ENCODE measurements at regions not wholly inside any gene's neighbourhood (a gene's known extent, or its start where the extent isn't known, plus 50 kb on each side); places are given as distances from the start of the nearest gene placed in this dataset.
"Not testable (repeated sequence)": the region's sequence is repeated elsewhere in the genome, so short reads cannot be mapped to it uniquely, and the experiment has no call there.

- DNase-seq (ENCODE audit: low read depth), result no peak
These were observed 70.6 kb upstream of the ANKH start for GRCh38 chr5:14942212-14942611.

DNA sequence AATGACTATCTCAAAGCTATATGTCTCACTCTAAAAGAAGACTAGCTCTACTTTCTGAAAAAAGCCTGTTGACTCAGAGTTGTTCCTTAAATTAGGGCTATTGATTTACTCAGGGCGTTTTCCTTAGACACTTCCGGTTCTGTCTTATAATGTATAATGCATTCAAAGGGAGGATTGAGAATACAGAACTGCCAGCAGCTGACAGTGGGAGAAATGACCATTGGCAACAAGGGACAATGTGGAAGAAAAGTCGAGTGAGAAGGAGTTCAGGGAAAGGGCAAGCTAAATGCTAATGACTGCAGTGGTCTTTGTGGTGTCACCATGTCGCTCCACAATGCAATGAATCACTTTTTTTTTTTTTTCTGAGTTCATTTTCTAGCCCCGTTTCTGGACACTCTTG, 65.7 kb upstream of the ANKH start:
- DNase-seq (ENCODE audit: low read depth), result no peak

DNA sequence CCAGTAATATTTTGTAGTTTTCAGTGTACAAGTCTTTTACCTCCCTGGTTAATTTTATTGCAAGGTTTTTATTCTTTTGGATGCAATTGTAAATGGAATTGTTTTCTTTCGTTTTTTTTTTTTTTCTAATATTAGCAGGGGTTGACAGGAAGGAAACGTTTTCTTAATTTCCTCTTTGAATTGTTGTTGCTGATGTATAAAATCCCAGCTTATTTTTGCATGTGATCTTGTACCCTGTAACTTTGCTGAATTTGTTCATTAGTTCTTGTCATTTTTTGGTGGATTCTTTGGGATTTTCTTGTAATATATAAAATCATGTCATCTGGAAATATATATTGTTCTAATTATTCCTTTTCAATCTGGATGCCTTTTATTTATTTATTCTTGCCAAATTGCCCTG, 65.0 kb upstream of the ANKH start:
- DNase-seq (ENCODE audit: low read depth), result no peak

DNA sequence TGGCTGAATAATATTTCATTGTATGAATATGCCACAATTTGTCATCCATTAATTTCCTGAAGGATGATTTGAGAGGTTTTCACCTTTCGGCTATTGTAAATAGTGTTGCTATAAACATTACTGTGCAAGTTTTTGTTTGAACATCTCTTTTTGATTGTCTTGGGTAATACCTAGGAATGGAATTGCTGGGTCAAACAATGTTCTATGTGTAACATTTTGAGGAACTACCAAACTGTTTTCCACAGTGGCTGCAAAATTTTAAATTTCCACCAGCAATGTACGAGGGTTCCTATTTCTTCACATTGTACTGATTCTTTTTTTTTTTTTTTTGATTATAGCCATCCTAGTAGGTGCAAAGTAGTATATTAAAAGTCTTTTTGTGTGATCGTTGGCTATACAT, 63.8 kb upstream of the ANKH start:
- DNase-seq (ENCODE audit: low read depth), result no peak

DNA sequence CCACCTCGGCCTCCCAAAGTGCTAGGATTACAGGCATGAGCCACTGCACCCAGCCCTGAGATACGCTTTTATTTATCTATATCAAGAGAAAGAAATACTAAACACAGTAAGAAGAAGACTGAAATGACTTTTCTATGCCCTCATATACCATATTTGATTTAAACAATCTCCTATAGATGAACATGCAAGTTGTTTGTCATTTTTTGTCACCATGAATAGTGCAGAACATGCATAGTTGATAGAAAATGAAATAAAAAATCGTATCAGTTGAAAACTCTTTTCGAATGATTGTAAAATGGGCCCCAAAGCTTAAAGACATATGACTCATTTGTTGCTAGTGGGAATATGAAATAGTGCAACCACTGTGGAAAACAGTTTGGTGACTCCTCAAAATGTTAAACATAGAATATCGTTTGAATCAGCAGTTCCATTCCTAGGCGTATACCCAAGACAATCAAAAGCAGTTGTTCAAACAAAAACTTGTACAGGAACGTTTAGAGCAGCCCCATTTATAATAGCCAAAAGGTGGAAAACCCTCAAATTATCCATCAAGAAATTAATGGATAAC, 61.4 kb upstream of the ANKH start:
- no peak for DNase-seq (ENCODE audit: low read depth)

GRCh38 chr5:14930486-14930885, 58.9 kb upstream of the ANKH start:
- no peak for DNase-seq (ENCODE audit: low read depth)

DNA sequence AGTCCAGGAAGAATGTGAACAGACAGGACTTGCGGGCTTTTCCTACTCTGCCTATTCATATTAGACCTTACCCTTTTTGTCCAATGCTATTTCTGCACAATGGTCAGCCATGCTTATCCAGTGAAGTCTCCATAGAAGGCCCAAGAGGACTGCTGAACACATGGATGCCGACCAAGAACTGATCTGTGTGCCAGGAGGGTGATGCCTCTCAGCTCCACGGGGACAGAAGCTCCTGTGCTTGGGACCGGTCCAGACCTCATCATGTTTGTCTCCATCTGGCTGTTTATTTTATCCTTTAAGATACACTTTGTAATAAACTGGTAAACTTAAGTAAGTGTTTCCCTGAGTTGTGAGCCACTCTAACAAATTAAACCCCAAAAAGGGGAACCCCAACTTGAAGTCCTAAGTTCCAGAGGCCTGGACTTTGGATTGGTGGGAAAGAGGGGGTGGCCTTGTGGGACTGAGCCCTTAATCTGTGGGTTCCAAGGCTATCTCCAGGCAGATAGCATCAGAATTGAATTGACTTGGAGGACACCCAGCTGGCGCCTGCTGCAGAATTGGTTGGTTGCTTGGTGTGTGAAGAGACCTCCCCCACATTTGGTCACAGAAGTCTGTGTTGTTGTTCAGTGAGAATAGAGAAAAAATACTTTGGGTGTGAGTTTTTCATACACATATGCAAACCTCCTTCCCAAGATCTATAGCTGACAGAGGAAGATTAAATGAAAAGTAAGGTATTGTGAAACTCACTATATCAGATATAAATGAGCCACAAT, 57.9 kb upstream of the ANKH start:
- no peak for DNase-seq (ENCODE audit: low read depth)

DNA sequence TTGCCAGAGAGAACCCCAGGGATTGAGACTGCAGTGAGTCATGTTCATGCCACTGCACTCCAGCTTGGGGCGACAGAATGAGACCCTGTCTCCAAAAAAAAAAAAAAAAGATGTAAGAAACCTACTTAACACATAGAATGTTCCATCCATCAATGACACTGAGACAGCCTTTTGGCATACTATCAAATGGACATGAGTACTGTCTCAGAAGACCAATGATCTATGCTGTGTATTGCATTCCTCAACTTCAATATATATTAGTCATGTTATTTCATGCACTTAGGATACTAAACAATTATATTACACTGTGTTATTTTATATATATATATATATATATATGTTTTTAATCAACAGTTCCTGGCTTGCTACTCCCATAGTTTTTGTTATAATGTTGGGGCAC, 57.1 kb upstream of the ANKH start:
- DNase-seq (ENCODE audit: low read depth), result no peak

DNA sequence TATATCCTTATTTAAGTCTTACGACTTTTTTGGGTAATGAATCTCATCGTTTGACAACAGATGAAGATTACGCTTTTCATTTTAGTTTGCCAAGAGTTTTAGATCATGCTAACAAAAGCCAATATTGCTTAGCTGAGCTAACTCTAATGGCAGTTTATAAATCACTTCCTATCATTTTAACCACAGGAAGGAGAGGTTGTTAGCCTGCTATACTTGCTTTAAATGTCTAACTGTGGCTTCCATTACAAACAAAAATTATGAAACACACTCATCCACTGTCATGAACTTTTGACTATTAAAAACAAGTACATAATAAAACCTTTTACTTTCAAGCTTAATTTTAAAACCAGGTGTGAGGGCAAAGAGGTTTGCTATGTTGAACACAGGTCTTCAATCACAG, 53.7 kb upstream of the ANKH start:
- DNase-seq (ENCODE audit: low read depth), result no peak

DNA sequence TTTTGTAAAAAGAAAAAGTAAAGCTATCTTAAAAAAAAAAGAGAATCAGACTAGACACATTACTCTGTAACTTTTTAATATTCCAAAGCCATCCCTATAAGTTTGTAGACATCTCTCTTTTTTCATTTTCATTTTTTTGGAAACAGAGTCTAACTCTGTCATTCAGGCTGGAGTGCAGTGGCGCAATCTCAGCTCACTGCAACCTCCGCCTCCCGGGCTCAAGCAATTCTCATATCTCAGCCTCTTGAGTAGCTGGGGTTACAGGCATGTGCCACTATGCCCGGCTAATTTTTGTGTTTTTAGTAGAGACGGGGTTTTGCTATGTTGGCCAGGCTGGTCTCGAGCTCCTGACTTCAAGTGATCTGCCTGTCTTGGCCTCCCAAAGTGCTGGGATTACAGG, 51.4 kb upstream of the ANKH start:
- not testable (repeated sequence) for DNase-seq (ENCODE audit: low read depth)

DNA sequence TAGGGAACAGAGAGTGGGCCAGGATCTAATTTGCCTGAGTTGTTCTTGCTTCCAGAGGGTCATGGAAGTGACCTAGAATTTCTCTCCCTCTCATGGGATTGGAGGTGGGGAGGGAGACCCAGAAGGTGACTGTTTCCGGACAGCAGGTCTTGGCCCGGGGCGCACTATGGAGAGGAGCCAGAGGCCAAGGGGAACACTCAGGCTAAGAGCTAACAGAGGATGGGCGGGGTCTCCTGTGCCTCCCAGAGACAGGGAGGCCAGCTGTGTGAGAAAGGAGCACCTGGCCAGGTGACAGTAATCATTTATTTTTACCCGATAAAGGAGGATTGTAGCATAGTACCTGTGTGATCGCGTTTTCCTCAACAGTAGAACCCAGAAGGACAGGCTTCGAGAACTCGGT, 50.9 kb upstream of the ANKH start:
- DNase-seq (ENCODE audit: low read depth), result no peak
